Hepatocyte (in vitro differentiated cells): ENCODE measurements at regions not wholly inside any gene's neighbourhood (a gene's known extent, or its start where the extent isn't known, plus 50 kb on each side); places are given as distances from the start of the nearest gene placed in this dataset.

Experiments
- CTCF ChIP-seq: fragments of 200-600 bp; sonication (generic); IDR thresholded peaks from 2 replicates; pipeline ENCODE4 v1.5.1; 2016; ENCODE audit warnings: antibody characterized with exemption, mild to moderate bottlenecking; ENCODE audit not compliant: poor library complexity
- EZH2 ChIP-seq: fragments of 200-600 bp; sonication (generic); IDR thresholded peaks from 2 replicates; pipeline ENCODE4 v1.6.1; 2016; ENCODE audit warnings: antibody characterized with exemption, mild to moderate bottlenecking, borderline replicate concordance
- EZH2phosphoT487 ChIP-seq: fragments of 200-600 bp; sonication (generic); IDR thresholded peaks from one replicate; pipeline ENCODE4 v1.6.1; 2018; ENCODE audit warnings: antibody characterized with exemption, mild to moderate bottlenecking, low read depth, moderate library complexity; ENCODE audit not compliant: unreplicated experiment, severe bottlenecking

GRCh38 chr10:123530166-123530870 lies 135.8 kb upstream of the GPR26 start:
- TF ChIP-seq CTCF (no peak), EZH2 (no peak), EZH2phosphoT487 (no peak)
